Skeletal muscle cell (primary cell): ENCODE measurements at regions not wholly inside any gene's neighbourhood (a gene's known extent, or its start where the extent isn't known, plus 50 kb on each side); places are given as distances from the start of the nearest gene placed in this dataset.

ENCODE experiments used
- DNase-seq: peaks from one replicate; pipeline ENCODE4 v3.0.0-alpha.2; 2010; ENCODE audit warnings: low read depth
- H3K4me3 ChIP-seq: 2 replicates; pipeline ENCODE4 v1.5.1; 2011; ENCODE audit warnings: low read depth, mild to moderate bottlenecking, control low read depth, low read length, moderate library complexity

DNA sequence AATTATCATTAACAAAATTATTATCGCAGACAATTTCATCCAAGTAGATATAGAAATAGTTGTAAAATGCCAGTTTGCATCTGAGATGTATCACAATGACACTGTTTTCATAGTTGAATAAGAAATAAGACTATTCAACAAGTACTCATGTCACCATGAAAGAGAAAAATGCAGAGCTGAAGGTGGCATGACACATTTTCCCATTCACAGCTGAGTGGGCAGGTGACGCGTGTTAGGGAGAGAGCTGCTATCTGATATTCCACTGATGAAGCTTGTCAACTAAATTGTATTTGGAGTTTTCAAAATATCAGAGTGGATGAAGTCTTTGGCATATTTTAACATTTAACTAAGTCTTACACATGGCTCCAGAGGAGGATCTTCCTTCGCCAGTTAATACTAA lies 70.3 kb upstream of the HDAC9 start:
- DNase-seq = no peak
- H3K4me3 ChIP-seq = no peak overlapping the region

- H3K4me3 ChIP-seq = no peak overlapping the region
- DNase-seq = no peak
These were observed 69.6 kb upstream of the HDAC9 start for GRCh38 chr7:18425838-18426445.

- no peak overlapping the region for H3K4me3 ChIP-seq
- DNase-seq = no peak
These were observed 68.9 kb upstream of the HDAC9 start for GRCh38 chr7:18426564-18427226.

- DNase-seq = no peak
- no peak overlapping the region for H3K4me3 ChIP-seq
These were observed 66.0 kb upstream of the HDAC9 start for GRCh38 chr7:18429547-18429946.

- DNase-seq = no peak
- no peak overlapping the region for H3K4me3 ChIP-seq
These were observed 64.7 kb upstream of the HDAC9 start for GRCh38 chr7:18430810-18431209.

- no peak for DNase-seq
- no peak overlapping the region for H3K4me3 ChIP-seq
These were observed 61.4 kb upstream of the HDAC9 start for GRCh38 chr7:18434171-18434570.

DNA sequence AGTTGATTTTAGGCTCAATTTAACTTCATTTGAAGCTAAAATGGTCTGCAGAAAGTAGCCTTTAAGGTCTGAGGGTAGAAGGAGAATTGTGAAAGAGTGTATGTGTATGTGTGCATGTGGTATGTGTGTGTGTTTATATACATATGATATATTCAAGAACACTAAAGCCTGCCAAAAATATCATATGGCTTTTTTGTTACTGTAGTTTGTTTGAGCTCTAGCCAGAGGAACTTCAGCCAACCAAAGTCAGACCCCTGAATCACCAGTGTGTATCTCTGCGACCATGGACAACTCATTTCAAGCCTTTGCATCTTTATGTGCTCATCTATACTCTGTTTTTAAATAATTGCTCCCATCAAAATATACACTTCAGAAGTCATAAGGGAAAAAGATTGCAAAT lies 58.4 kb upstream of the HDAC9 start:
- no peak overlapping the region for H3K4me3 ChIP-seq
- DNase-seq = no peak

DNA sequence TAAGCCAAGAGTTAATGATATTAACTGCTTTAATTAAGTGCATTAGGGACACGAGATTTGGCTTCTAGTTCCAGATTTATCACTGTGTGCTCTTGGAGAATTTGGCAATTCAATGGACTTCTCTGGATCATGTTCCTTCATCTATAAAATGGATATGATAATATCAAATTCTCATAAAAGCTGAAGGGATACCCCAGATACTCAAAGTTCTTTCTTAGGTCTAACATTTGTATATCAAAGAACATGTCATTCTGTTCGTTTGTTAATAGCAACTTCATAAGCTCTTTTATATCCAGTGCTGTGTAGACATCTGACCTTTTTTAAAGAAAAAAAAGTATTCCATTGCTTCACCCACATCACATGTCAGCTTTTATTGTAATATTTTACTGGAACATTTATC lies 54.6 kb upstream of the HDAC9 start:
- H3K4me3 ChIP-seq = no peak overlapping the region
- DNase-seq = no peak

DNA sequence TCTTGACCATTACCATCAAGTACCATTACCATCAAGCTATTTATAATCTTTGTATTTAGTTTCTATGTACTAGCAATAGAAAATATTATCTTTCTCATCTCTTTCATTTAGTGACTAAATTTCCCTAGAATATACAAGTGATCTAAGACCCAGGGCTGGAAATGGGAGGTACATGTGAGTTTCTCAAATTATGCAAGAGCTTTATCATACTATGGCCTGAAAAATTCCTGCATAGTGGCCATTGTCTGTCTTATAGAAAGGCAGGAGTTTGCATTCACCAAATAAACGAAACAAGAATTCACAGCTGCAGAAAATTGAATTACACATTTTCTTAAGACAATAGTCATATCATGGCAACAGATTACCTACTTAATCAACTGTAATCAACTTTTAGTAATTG lies 50.7 kb upstream of the HDAC9 start:
- DNase-seq = no peak
- no peak overlapping the region for H3K4me3 ChIP-seq

DNA sequence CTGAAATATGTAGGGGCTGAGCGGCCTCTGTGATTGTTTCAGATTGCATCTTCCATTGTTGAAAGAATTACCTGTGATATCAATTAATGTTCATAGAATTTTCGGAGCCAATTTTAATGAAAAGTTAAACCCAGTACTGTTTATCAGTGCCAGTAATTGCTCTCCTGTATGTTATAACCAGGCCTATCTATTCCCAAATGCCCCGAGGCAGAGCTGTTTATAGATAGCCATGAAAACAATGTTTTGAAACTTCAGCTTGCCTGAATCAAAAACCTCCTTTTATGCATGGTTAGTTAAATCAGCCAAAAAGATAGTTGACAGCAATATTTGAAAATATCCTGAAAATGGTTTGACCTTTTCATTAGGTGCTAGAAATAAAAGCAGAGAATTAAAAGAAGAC lies 50.1 kb upstream of the HDAC9 start:
- DNase-seq = no peak
- H3K4me3 ChIP-seq = no peak overlapping the region
